Retinal pigment epithelial cell (primary cell): ENCODE measurements at regions not wholly inside any gene's neighbourhood (a gene's known extent, or its start where the extent isn't known, plus 50 kb on each side); places are given as distances from the start of the nearest gene placed in this dataset.

ENCODE experiments used
- DNase-seq: peaks from one replicate; pipeline ENCODE4 v3.0.0-alpha.2; 2010; ENCODE audit warnings: low read depth
- H3K4me3 ChIP-seq: 2 replicates; pipeline ENCODE4 v1.5.1; 2011; ENCODE audit warnings: mild to moderate bottlenecking, low read length, control low read depth, moderate library complexity
- TF ChIP-seq, protein P1 (sequence below): conservative IDR thresholded peaks from 2 replicates; pipeline ENCODE4 v1.5.1; 2011; ENCODE audit warnings: low read depth, low read length, control low read depth, inconsistent platforms

DNA sequence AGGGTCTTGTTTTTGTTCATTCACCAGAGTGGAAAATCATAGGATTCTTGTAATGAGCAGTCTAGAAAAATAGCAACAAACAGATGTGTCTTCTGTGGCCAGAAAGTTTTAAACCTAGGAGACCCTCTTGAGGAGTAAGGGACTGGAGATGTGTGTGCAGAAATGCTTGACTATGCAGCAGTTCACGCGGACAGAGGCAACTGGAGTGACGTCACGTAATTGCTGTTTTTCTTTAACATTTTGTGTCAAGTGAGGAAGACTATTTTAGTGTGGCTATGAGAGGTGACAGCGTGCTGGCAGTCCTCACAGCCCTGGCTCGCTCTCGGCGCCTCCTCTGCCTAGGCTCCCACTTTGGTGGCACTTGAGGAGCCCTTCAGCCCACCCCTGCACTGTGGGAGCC lies 163.1 kb upstream of the PTCH1 start:
- TF ChIP-seq, protein P1, sequence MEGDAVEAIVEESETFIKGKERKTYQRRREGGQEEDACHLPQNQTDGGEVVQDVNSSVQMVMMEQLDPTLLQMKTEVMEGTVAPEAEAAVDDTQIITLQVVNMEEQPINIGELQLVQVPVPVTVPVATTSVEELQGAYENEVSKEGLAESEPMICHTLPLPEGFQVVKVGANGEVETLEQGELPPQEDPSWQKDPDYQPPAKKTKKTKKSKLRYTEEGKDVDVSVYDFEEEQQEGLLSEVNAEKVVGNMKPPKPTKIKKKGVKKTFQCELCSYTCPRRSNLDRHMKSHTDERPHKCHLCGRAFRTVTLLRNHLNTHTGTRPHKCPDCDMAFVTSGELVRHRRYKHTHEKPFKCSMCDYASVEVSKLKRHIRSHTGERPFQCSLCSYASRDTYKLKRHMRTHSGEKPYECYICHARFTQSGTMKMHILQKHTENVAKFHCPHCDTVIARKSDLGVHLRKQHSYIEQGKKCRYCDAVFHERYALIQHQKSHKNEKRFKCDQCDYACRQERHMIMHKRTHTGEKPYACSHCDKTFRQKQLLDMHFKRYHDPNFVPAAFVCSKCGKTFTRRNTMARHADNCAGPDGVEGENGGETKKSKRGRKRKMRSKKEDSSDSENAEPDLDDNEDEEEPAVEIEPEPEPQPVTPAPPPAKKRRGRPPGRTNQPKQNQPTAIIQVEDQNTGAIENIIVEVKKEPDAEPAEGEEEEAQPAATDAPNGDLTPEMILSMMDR = no peak
- no peak for DNase-seq
- no peak overlapping the region for H3K4me3 ChIP-seq

- H3K4me3 ChIP-seq = no peak overlapping the region
- DNase-seq = no peak
- TF ChIP-seq, protein P1 = no peak
Observed at GRCh38 chr9:95678759-95679158, 162.0 kb upstream of the PTCH1 start.

DNA sequence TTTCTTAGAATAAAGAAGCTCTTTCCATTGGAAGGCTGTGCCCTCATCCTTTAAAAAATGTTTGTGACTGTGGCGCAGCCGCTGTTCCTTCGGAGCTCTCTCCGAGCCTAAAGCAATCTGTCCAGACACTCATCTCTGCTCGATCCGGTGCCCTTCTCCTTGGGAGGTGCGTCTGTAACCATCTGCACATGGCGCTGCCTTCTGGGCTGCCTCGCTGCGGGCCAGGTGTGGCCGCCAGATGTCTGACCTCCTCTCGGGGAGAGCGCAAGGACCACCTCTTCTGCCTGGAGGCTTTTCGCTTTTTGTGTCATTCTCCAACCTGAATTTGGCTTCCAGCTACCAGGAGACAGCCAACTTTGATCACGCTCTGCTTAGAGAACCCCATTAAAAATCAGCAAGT lies 153.4 kb upstream of the PTCH1 start:
- TF ChIP-seq, protein P1 = no peak
- no peak for DNase-seq
- H3K4me3 ChIP-seq = no peak overlapping the region

DNA sequence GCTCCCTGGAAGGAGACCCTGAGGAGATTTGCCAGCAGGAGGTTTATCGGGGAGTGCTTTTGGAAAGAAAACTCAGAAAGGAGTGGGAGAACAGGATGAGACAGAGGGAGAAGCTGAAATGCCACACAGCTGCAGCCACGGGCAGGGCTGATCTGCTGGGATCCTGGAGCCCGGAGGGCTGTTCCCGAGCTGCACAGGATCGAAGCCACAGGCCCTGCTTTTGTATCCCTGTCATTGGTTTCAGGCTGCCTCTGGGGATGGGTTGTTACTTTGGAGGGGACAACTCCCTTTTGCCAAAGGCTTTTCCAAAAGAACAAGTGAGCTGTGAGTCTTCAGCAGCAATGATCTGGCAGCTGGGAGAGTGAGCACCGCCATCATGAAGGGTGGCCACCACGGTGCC lies 152.5 kb upstream of the PTCH1 start:
- DNase-seq = no peak
- no peak overlapping the region for H3K4me3 ChIP-seq

GRCh38 chr9:95667789-95668188 lies 151.0 kb upstream of the PTCH1 start:
- no peak overlapping the region for H3K4me3 ChIP-seq
- TF ChIP-seq, protein P1 = no peak
- DNase-seq = no peak

More for the DNA sequence above, 152.5 kb upstream of the PTCH1 start:
- TF ChIP-seq, protein P1 = no peak

DNA sequence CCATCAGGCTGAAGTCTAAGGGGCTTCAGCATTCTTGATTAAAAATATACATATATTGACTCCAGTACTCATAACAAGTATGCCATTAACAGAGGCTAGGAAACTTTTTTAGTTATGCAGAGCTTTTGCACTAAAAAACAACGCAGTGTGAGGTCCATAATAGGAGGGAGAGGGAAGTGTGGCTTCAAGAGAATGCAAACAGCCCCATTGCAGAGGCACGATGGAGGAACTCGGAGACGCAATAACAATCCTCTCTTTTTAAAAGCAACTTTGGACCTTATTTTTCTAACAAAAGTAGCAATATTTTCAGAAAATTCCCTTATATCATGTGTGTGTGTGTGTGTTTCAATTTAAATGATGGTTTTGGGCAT lies 150.0 kb upstream of the PTCH1 start:
- no peak overlapping the region for H3K4me3 ChIP-seq
- no peak for DNase-seq

GRCh38 chr9:95666096-95666784 lies 149.5 kb upstream of the PTCH1 start:
- no peak overlapping the region for H3K4me3 ChIP-seq
- DNase-seq = no peak
- TF ChIP-seq, protein P1 = no peak

More for the DNA sequence above, 150.0 kb upstream of the PTCH1 start:
- TF ChIP-seq, protein P1 = no peak
